ENCODE measurements at regions not wholly inside any gene's neighbourhood (a gene's known extent, or its start where the extent isn't known, plus 50 kb on each side); places are given as distances from the start of the nearest gene placed in this dataset.

DNA sequence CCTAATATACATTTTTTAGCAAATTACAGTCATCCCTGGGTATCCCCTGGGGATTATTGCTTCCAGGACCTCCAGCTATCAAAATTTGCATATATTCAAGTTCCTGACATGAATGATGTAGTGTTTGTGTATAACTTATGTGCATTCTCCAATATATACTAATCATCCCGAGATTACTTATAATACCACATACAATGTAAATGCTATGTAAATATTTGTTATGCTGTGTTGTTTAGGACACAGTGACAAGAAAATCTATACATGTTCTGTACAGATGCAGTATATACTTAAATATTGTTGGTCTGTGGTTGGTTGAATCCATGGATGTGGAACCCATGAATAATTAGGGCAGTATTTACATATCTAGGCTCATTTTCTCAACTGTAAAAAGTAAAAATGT, 1060.3 kb downstream of the DSC3 start:
- H3K4me3 ChIP-seq (ENCODE audit: control insufficient read depth, low read depth, low read length), result no peak overlapping the region
- TF ChIP-seq, protein P1, sequence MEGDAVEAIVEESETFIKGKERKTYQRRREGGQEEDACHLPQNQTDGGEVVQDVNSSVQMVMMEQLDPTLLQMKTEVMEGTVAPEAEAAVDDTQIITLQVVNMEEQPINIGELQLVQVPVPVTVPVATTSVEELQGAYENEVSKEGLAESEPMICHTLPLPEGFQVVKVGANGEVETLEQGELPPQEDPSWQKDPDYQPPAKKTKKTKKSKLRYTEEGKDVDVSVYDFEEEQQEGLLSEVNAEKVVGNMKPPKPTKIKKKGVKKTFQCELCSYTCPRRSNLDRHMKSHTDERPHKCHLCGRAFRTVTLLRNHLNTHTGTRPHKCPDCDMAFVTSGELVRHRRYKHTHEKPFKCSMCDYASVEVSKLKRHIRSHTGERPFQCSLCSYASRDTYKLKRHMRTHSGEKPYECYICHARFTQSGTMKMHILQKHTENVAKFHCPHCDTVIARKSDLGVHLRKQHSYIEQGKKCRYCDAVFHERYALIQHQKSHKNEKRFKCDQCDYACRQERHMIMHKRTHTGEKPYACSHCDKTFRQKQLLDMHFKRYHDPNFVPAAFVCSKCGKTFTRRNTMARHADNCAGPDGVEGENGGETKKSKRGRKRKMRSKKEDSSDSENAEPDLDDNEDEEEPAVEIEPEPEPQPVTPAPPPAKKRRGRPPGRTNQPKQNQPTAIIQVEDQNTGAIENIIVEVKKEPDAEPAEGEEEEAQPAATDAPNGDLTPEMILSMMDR (IDR thresholded peaks at IDR 0.05; ENCODE audit: control insufficient read depth, insufficient read depth, low read depth, low read length, missing control alignments), result no peak
- DNase-seq (ENCODE audit: low read depth), result no peak

DNA sequence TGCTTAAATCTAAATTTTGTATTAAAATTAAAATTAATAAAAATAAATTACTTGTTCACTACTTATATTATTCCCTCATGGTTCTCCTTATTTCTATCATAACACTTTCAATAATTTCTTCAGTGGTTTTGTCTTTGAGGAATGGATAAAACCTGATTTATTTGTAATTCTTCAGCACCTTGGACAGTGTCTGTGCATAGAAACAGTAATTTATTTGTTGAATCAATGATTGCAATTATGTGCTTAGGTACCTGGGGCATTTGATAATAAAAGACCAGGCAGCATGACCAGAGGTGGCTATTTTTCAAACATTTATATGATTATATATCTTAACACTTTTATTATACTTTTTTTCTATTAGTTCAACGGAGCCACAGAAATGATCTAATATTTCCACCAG, 1062.7 kb downstream of the DSC3 start:
- DNase-seq (ENCODE audit: low read depth), result no peak
- TF ChIP-seq, protein P1 (IDR thresholded peaks at IDR 0.05; ENCODE audit: control insufficient read depth, insufficient read depth, low read depth, low read length, missing control alignments), result no peak
- H3K4me3 ChIP-seq (ENCODE audit: control insufficient read depth, low read depth, low read length), result no peak overlapping the region

DNA sequence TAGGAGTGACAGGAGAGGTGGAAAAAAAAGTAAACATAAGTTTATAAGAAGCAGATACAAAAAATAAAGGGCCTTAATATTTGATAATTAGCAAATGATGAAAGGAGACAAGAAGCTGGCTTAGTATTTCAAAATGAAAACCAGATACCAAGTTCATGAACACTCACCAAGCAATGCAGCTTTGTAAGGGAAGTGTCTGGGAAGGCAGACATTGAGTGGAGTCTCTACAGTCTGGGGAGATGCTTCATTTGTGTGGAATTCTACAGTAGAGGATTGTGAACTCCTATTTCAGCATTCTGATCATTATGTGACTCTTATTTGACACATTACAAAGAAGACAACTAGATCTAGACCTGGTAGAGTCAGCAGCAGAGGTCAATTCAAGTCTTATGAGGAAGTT, 1072.7 kb downstream of the DSC3 start:
- H3K4me3 ChIP-seq (ENCODE audit: control insufficient read depth, low read depth, low read length), result no peak overlapping the region
- TF ChIP-seq, protein P1 (IDR thresholded peaks at IDR 0.05; ENCODE audit: control insufficient read depth, insufficient read depth, low read depth, low read length, missing control alignments), result no peak
- no peak for DNase-seq (ENCODE audit: low read depth)

DNA sequence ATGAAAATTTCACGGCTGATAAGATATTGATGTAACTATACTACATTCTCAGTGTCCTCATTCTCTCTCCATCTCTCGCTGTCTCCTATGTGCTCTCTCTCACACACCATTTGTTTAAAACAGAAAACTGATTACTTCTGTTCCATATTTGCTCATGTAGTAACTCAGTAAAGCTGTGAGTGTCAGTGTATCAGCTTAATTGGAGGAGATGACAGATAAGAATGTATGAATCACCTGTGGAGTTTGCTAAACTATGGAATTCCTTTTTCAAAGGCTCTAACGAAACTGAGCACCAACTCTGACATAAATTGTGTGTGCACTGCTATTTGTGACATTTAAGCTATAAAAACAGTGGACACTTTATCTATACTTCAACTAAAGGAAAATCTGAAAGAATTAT, 1080.0 kb downstream of the DSC3 start:
- no peak for DNase-seq (ENCODE audit: low read depth)
- no peak overlapping the region for H3K4me3 ChIP-seq (ENCODE audit: control insufficient read depth, low read depth, low read length)
- TF ChIP-seq, protein P1 (IDR thresholded peaks at IDR 0.05; ENCODE audit: control insufficient read depth, insufficient read depth, low read depth, low read length, missing control alignments), result no peak

DNA sequence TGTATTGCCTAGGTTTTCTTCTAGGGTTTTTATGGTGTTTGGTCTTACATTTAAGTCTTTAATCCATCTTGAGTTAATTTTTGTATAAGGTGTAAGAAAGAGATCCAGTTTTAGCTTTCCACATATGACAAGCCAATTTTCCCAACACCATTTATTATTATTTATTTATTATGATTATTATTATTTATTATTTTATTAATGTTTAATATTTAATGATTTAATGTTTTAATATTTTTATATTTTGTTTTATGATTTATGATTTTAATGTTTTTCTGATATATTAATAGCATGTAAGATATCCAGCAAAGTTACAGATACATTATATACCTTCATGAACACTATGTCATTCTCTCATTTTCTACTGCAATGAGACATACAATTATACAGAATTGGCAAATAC, 1082.0 kb downstream of the DSC3 start:
- TF ChIP-seq, protein P1 (IDR thresholded peaks at IDR 0.05; ENCODE audit: control insufficient read depth, insufficient read depth, low read depth, low read length, missing control alignments), result no peak
- no peak overlapping the region for H3K4me3 ChIP-seq (ENCODE audit: control insufficient read depth, low read depth, low read length)

DNA sequence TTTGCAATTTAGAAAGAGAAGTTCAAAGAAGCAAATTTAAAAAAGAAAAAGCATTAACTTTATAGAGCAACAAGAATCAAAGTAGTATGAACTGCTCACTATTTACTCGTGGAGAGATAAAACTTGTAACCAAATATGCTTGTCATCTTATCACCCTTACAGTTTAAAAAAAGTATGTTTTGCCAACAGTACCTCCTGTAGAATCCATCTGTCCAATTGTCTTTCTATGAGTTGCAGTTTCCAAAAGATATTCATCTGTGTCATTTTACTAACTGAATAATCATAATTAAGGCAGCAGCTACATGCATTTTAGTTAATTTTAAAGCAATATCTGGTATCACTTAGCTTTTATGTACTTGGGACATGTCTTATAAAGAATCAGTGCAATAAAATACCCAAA, 1112.3 kb downstream of the DSC3 start:
- no peak for DNase-seq (ENCODE audit: low read depth)
- TF ChIP-seq, protein P1 (IDR thresholded peaks at IDR 0.05; ENCODE audit: control insufficient read depth, insufficient read depth, low read depth, low read length, missing control alignments), result no peak
- H3K4me3 ChIP-seq (ENCODE audit: control insufficient read depth, low read depth, low read length), result no peak overlapping the region

More for the DNA sequence above, 1082.0 kb downstream of the DSC3 start:
- no peak for DNase-seq (ENCODE audit: low read depth)

DNA sequence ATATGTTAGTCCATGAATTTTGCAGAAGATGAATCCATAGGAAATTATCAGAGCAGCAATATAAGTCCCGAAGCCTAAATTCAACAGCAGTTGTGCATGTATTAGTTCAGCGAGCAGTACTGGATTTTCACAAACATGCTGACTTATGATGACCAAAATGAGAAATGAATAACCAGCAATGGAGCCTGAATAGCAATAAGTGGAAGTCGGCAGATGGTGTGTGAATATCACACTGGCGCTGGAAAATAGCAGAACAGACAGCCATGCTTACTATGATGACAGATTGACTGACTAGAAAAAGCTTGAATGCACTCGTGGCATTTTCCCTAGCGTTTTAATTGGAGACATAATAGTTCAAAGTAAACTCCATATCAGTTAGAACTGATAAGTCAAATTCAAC, 1114.5 kb downstream of the DSC3 start:
- DNase-seq (ENCODE audit: low read depth), result no peak
- TF ChIP-seq, protein P1 (IDR thresholded peaks at IDR 0.05; ENCODE audit: control insufficient read depth, insufficient read depth, low read depth, low read length, missing control alignments), result no peak
- no peak overlapping the region for H3K4me3 ChIP-seq (ENCODE audit: control insufficient read depth, low read depth, low read length)
